Globus pallidus (tissue), 1 donor: ENCODE measurements at regions not wholly inside any gene's neighbourhood (a gene's known extent, or its start where the extent isn't known, plus 50 kb on each side); places are given as distances from the start of the nearest gene placed in this dataset.
"Not testable (repeated sequence)": the region's sequence is repeated elsewhere in the genome, so short reads cannot be mapped to it uniquely, and the experiment has no call there.

Source experiments
- DNase-seq: peaks from one replicate; pipeline ENCODE4 v3.0.0-alpha.2; 2015; ENCODE audit warnings: low spot score

GRCh38 chrX:3435916-3436315, 89.5 kb upstream of the MXRA5 start:
- not testable (repeated sequence) for DNase-seq

DNA sequence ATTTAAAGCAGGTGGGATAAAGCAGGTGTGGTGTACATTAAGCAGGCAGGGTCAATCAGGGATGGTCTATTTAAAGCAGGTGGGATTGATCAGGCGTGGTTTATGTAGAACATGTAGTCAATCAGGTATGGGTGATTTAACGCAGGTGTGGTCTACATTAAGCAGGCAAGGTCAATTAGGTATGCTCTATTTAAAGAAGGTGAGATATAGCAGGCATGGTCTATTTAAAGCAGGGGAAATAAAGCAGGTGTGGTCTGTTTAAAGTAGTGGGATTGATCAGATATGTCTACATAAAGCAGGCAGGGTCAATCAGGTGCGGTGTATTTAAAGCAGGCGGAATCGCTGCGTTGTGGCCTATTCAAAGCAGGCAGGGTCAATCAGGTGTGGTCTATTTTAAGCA, 88.6 kb upstream of the MXRA5 start:
- DNase-seq, result no peak

- no peak for DNase-seq
Observed at GRCh38 chrX:3428792-3429191, 82.3 kb upstream of the MXRA5 start.

DNA sequence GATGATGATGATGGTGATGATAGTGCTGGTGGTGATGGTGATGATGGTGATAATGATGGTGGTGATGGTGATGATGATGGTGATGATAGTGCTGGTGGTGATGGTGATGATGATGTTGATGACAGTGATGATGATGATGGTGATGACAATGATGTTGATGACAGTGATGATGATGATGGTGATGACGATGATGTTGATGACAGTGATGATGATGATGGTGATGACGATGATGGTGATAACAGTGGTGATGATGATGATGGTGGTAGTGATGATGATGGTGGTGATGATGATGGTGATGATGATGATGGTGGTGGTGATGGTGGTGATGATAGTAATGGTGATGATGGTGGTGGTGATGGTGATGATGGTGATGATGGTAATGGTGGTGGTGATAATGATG, 80.1 kb upstream of the MXRA5 start:
- no peak for DNase-seq

DNA sequence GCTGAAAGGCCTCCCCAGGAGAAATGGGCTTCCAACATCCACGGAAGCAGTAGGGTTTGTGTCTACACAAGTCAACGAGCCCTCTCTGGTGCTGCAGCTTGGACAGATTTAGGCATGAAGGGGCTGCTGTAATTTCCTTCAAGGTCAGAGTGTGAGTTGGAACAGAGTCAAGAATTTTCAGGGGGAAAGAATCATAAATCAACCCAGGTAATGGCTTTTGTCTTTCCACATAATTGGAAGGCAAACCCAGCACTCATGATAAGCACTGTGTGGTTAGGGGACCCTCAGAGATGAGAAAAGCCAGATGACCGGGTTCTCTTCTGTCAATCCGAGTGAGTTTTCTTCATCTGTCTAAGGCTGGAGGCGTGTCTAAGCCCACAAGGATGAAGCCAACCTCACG, 78.6 kb upstream of the MXRA5 start:
- no peak for DNase-seq

GRCh38 chrX:3420316-3420715, 73.9 kb upstream of the MXRA5 start:
- no peak for DNase-seq

GRCh38 chrX:3415011-3415410, 68.6 kb upstream of the MXRA5 start:
- DNase-seq, result no peak

- not testable (repeated sequence) for DNase-seq
Observed at GRCh38 chrX:3411626-3412025, 65.2 kb upstream of the MXRA5 start.

DNA sequence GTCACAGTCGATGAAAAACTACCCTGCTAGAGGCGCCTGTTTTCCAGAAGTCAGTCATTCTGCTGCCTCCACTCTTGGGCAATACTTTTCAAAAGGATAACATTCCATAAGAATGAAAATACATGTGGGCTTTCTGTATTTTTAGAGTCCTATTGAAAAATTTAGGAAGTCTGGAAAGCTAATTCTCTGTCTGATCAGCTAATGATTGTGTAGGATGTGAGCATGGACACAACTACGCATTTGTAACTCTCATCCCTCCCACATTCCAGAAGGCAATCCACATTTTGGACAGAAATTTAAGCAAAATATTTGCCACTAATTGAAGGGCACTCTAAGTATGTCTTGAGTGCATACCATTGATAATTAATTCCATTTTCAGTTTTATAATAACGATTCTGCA, 63.5 kb upstream of the MXRA5 start:
- DNase-seq, result not testable (repeated sequence)

GRCh38 chrX:3407781-3408180, 61.3 kb upstream of the MXRA5 start:
- no peak for DNase-seq

DNA sequence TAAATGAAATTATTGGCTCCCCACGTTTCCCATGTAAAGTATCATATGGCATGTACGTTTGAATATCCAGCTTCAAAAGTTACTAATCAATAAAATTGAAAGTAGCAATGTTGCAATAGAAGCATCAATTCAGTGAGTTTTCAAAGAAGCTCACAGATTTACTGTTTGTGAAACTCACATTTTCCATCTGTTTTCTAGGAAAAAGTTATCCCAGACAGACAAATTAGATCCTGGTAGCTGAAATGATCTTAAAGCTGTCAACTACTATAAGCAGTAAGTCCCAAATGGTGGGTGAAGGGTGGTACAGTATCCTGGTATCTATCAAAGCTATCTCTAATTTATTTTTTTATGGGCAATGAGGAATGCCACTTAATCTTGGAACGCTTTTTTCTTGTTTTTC, 60.7 kb upstream of the MXRA5 start:
- DNase-seq, result no peak

- DNase-seq, result no peak
Observed at GRCh38 chrX:3403748-3404147, 57.3 kb upstream of the MXRA5 start.
